Stimulated activated CD4-positive, alpha-beta T cell treated with anti-CD3 and anti-CD28 coated beads, TNF-alpha, amount 100 ng/mL, for 24 hours (primary cell): ENCODE measurements at regions not wholly inside any gene's neighbourhood (a gene's known extent, or its start where the extent isn't known, plus 50 kb on each side); places are given as distances from the start of the nearest gene placed in this dataset.
"Not testable (repeated sequence)": the region's sequence is repeated elsewhere in the genome, so short reads cannot be mapped to it uniquely, and the experiment has no call there.

Experiments used
- DNase-seq, 3 experiments: peaks; one replicate each; pipeline ENCODE4 v3.0.0-alpha.2; 2020; ENCODE audit warnings: low read depth in 3 of 3

DNA sequence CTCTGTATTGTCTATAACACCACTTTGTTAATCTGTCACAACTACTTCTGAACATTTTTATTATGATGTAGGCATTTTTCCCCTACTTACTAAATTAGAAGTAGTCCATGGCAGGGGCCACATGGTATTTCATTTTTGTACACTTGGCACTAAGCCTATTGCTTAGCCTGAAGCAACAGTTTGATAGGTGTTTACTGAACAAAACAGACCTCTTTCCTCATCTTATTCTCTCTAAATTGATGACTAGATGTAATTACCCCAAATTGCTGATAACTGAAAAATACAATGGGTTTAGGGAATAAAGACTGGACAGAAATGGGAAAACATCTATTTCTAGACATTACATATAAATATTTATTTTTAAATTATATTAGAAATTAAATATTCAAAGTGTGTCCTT, 633.8 kb downstream of the SLCO4C1 start:
- DNase-seq = no peak

DNA sequence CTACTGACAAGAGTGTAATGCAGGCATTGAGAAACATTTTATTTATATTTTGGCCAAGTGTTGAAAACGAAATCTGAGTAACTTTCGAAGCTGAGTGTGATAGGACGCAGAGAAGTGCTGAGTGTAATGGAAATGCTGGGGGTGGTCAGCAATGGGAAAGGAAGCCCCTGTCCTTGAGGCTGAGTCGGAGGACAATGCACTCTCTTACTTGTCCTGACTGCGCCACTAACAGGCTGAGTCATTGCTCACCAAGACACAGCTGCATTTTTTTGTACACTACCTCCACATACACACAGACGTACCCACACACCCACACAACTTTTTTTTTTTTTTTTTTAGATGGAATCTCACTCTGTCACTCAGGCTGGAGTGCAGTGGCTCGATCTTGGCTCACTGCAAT, 637.7 kb downstream of the SLCO4C1 start:
- no peak for DNase-seq

DNA sequence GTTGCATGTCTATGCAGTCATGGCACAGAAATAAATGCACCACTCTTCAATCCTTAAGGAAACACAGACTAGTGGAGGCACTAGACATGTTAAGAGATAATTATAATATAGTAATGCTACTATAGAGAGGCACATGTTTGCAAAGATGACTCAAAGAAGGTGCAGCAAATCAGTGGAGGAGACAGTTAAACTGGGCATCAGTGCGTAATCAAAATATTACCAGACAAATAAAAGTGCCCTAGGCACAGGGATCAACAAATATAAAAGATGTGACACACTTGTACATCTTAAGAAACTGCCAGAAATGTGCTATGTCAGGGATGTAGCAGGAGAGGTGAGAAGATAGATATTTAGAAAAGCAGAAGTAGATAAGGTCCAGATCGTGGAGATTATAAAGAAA, 642.1 kb downstream of the SLCO4C1 start:
- DNase-seq = no peak

DNA sequence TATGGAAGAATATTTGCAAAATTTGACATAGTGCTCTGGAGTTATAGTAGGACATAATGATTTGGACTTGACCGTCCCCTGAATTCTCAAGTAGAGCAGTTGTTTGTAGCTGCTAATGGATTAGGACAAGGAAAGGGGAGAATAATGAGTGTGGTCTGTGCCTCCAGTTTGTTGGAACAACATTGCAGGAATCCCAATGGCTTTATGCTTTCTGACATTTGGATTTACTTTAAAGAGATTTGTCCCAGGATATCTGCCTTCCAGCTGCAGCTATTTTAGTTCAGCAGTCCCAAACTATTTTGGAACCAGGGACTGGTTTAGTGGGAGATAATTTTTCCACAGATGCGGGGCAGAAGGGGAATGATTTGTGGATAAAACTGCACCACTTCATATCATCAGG, 648.2 kb downstream of the SLCO4C1 start:
- no peak for DNase-seq

DNA sequence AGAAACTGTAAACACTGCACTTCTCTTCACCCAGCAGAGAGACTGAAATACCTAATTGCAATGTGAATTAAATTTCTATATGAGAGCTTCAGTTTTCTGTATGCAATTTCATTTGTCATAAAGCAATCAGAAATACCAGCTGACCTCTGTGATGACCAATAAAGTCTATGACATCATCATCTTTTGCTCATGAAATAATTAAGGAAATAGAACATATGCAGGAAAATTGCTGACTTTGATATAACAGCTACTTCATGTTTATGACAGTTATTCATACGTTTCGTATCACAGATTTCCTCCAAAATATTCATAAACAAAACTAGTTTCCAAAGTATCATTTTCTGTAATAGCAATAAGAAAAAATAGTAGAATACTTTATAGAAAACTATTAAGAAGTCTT, 652.3 kb downstream of the SLCO4C1 start:
- no peak for DNase-seq

DNA sequence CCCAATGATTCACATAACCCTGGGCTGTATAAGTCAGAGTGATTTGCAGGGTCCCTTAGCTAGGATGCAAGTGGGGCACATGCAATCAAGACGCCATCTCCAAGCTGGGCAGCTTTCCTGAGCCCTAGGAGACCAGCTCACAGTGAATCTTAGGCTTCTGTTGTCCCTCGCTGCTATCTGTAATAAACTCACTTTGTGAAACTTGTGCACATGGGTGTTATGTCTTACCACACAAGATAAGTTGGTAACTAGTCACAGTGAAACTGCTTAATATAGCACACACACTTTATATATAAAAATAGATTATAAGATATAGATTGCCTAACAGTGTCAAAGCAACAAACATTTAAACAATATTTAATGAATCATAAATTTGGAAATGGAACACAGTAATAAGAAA, 658.5 kb downstream of the SLCO4C1 start:
- DNase-seq = no peak

DNA sequence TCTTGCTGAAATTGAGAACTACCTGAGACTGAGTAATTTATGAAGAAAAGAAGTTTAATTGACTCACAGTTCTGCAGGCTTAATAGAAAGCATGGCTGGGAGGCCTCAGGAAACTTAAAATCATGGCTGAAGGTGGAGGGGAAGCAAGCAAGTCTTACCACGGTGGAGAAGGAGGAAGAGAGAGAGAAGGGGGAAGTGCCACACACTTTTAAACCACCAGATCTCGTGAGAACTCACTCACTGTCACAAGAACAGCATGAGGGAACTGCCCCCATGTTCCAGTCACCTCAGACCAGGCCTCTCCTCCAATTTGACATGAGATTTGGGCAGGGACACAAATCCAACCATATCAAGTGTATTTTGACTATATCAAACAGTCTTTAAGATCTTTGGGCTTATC, 668.3 kb downstream of the SLCO4C1 start:
- not testable (repeated sequence) for DNase-seq

DNA sequence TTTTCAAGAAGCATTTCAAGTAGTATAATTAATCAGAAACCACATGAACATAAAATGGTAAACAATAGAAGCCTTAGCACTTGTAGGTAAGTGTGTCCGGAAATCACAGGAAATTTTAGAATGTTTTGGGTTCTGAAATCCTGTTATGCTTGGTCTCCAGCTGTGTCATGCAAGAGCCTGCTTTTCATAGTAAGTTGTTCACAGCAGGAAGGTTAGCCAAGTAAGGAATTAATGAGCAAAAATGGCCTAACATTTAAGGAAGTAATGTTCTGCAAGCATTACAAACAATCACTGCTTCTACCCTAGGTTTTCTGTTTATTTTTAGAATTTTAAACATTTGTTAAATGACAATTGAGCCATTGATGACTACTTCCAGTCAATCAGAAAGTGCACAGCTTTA, 669.5 kb downstream of the SLCO4C1 start:
- no peak for DNase-seq

DNA sequence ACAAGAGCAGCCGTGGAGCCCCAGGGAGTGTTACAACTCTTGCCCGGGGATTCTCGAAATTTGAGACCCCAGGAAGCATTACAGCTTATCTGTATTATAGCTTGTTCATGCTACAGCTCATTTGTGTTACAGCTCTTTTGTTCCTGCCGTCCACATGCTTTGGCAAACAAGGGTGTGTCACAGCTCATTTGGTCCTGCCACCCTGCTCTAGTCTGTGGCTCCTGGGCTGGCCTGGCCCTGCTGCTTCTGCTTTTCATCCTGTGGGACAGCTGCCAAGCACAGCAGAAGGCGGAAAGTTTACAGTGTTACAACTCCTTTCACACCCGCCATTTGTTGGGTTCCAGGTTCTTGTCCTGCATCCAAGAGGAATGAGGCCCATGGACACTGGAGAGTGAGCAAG, 685.0 kb downstream of the SLCO4C1 start:
- no peak for DNase-seq

DNA sequence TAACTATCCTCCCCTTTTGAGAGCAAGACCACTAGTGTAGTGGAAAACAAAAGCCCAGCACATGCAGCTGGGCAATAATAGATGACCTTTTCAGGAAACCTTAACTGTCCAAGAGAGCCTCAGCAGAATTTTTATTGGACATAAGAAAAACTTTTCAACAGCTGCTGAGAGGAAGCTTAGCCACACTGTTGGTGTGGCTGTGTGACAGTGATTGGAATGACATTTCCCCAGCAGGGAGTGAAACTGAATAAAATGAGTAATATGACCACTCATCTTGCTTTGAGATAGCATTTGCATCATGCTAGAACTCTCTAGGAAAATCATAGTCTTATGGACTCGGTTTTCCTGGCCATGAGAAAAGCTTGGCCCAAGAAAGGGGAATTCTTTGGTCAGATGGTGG, 687.8 kb downstream of the SLCO4C1 start:
- DNase-seq = no peak

DNA sequence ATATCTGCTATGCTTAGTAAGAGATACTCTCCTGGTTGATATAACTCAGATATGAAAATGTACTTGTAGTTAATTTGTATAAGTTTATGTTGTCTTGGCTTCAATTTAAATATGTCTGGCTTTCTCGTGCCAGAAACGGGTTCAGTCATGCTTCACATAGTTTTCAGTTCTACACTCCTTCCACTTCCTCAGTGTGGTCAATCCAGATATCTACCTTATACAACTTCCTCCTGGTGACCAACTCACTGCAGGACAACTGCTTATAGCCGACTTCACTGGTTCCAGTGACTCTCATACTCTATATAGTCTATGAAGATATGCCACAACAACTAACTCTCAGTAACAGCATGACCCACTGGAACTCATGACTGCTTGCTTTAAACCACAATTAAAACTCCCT, 690.4 kb downstream of the SLCO4C1 start:
- no peak for DNase-seq

DNA sequence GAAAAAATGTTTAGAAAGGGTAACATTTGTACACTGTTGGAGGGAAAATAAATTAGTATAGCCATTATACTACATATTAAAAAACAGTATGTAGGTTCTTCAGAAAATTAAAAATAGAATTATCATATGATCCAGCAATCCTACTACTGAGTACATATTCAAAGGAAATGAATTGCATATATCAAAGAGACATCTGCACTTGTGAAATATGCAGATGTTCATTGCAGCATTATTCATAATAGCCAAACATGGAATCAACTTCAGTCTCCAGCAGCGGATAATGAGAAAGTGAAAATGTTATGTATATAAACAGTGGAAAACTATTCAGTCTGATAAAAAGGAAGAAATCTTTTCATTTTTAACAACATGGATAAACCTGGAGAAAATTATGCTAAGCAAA, 695.5 kb downstream of the SLCO4C1 start:
- no peak for DNase-seq

DNA sequence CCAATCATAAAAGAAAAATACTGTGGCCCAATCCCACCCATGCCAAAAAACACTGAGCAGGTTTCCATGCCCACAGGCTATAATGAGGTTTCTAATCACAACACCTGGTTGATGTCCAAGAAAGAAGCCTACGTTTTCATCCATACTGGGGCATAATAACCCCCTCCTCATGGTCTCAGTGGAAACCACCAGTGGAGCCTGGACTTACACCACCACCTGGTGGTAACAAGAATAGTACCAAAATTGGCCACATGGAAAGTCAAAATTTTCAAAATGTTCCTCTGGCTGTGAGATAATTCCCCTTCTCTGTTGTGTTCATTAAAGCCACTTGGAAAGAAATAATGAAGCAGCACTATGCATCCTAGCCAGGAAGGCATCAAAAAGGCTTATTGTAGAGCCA, 687.3 kb upstream of the ST8SIA4 start:
- DNase-seq = no peak

DNA sequence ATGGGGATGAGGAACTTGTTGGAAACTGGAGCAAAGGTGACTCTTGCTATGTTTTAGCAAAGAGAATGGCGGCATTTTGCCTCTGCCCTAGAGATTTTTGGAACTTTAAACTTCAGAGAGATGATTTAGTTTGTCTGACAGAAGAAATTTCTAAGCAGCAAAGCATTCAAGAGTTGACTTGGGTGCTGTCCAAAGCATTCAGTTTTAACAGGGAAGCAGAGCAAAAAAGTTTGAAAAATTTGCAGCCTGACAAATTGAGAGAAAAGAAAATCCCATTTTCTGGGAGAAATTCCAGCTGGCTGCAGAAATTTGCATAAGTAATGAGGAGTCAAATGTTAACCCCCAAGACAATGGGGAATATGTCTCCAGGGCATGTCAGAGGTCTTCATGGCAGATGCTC, 682.3 kb upstream of the ST8SIA4 start:
- no peak for DNase-seq

DNA sequence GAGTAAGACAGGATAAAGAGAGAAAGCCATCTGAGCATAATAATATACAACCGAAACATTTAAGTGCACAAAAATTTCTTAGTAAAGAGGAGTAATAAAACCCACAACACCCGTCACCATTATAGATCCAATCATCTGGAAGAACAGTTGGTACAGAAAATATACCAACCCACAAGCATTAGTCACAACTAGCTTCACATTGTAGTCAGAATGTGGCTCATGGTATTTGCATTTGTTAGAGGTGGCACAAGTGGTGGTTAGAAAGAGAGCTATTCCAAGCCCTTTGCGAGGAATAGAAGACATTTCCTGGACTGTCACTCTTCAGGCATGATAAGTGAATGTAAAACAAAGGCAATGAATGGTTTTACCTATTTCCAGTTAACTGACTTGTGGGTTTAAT, 677.5 kb upstream of the ST8SIA4 start:
- no peak for DNase-seq

DNA sequence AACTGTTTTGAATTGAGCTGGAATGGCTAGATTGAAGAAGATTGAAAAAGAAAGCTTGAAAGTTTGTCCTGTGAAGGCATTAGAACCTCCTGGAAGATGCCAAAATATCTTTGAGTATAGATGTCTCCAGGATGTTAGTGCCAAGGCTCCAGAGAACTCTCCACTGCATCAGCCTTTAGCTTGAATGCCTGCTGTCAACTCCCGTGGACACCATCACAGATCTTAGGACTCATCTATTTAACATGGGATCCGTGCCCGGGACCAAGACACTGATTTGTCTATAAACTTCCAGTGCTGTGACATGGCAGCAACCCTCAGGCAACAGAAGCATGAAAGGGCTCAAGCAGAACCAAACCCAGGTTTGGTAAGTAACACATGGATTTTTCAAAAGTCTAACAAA, 670.9 kb upstream of the ST8SIA4 start:
- no peak for DNase-seq

DNA sequence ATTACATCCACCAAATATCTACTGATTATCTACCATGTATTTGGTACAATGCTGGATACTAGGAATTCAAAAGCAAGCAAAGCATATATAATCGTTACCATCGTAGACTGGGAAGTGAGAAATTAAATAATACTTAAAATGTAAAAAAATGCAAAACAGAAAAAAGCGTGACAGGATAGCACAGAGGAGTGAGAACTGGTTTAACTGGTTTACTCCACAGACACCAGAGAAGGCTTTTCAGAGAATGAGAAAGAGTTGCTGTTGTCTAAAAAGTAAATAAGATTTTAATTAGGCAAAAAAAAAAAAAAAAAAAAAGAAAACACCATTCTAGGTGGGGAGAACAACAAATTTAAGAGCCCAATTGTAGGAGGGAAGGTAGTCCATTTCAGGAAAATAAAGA, 657.9 kb upstream of the ST8SIA4 start:
- no peak for DNase-seq

DNA sequence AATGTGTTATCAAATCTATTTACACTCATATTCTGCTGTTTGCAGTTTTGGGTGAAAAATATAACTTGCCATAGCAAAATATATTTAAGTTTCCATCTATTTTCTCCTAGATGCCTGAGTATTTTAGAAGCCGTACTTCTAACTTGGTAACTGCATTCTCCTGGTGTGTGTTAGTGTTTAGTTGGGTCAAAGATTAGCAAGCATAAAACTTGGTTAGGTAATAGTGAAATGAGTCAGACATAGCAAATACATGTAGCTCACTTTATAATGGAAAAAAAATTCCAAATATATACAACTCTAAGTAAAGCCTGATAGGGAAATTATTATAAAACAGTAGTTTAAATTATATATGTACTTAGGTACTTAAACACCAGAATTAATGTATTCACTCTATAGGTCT, 640.7 kb upstream of the ST8SIA4 start:
- no peak for DNase-seq

DNA sequence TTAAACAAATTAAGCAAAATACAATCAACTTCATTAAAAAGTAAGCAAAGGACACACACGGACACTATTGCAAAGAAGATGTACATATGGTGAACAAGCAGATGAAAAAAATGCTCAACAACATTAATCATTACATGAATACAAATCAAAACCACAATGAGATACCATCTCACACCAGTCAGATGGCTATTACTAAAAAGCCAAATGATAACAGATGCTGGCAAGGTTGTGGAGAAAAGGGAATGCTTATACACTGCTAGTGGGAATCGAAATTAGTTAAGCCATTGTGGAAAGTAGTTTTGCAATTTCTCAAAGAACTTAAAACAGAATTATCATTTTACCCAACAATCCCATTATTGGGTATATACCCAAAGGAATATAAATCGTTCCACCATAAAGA, 636.2 kb upstream of the ST8SIA4 start:
- DNase-seq = no peak

DNA sequence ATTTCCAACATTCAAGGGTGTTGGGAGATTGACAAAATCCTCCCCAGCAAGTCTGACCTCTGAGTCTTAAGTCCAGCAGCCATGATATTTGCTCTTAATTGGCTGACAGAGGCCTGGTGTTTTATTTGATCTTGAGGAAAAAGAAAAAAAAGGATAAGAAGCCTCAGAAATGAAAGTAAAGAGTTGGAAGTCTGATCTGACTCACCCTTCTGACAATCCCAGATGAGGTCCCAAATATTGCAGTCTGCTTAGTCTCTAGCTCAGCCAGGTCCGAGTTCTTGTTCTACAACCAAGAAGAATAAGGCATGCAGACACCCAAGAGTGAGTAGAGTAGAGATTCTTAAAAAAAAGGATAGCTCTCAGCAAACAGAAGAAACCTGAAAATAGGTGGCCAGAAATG, 632.5 kb upstream of the ST8SIA4 start:
- DNase-seq = no peak

DNA sequence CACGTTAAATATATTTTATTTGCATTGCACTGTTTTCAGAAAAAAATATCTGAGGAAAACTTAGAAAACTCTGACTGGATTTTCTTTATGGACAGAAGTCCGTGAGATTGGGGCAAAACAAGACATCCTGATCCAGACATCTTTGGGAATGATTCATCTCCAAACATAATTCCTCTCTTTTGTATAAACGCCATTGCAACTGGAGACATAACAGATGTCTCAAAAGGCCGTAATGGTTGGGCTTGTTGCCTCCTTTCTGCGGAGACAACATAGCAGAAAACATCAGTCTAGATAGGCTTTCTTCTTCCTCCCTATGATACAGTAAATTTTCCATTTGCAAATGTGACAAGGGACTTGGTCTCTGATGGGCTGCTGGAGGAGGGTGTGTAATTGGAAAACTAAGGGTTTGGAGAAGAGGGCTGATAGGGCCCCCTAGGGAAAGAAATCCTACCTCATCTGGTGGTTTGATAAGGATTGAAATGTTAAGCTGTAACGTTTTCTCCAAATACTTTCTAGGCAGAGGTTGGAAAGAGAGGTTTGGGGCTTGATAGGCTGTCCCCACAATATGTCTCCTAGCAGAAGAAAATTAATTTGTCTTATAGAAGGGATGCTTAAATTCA, 631.5 kb upstream of the ST8SIA4 start:
- DNase-seq = no peak

DNA sequence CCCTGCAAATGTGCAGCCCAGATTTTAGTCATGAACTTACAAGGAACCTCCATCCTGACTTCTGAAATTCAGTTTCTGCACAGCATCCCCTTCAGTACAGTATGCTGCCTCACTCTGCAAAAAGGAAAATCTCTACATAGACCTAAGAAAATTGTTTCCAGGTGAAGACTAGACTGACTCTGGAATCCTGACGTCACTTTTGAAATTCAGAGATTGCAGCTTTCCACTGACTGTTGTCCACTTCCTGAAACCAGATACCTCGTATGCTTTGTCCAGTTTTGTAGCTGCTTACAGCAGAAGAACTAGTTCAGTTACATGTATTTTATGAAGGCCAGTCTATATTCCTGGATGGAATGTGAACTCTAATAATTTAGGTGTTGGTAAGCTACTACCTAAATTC, 629.3 kb upstream of the ST8SIA4 start:
- no peak for DNase-seq

DNA sequence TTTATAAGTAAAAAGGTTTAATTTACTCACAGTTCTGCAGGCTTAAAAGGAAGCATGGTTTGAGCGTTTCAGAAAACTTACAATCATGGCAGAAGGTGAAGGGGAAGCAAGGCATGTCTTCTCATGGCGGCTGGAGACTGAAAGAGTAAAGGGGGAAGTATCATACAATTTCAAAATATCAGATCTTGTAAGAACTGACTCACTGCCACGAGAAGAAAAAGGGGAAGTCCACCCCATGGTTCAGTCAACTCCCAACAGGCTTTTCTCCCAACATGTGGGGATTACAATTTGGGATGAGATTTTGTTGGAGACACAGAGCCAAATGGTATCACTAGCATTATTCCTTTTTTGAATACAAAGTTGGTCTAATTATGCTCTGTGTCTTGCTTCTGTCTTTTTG, 627.9 kb upstream of the ST8SIA4 start:
- DNase-seq = no peak

DNA sequence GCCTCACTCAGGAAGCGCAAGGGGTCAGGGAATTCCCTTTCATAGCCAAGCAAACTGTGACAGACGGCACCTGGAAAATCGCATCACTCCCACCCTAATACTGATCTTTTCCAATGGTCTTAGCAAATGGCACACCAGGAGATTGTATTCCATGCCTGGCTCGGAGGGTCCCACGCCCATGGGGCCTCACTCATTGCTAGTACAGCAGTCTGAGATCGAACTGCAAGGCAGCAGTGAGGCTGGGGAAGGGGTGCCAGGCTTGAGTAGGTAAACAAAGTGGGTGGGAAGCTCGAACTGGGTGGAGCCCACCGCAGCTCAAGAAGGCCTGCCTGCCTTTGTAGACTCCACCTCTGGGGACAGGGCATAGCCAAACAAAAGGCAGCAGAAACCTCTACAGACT, 626.0 kb upstream of the ST8SIA4 start:
- not testable (repeated sequence) for DNase-seq

DNA sequence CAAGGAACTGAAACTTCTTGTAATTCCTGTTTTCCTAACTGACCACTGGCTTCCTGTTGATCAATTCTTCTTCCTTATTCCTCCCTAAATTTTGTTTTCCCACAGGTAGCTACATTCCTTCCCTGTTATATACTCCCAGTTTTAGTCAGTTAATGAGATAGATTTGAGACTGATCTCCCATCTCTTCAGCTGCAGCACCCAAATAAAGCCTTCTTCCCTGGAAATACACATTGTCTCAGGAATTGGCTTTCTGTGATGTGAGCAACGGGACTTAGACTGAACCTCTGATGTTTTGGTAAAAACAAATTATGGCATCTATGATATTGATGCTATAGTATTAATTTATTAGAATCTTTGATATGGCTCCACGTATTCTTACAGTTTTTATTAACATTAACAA, 617.3 kb upstream of the ST8SIA4 start:
- no peak for DNase-seq
